ENCODE measurements at regions not wholly inside any gene's neighbourhood (a gene's known extent, or its start where the extent isn't known, plus 50 kb on each side); places are given as distances from the start of the nearest gene placed in this dataset.

DNA sequence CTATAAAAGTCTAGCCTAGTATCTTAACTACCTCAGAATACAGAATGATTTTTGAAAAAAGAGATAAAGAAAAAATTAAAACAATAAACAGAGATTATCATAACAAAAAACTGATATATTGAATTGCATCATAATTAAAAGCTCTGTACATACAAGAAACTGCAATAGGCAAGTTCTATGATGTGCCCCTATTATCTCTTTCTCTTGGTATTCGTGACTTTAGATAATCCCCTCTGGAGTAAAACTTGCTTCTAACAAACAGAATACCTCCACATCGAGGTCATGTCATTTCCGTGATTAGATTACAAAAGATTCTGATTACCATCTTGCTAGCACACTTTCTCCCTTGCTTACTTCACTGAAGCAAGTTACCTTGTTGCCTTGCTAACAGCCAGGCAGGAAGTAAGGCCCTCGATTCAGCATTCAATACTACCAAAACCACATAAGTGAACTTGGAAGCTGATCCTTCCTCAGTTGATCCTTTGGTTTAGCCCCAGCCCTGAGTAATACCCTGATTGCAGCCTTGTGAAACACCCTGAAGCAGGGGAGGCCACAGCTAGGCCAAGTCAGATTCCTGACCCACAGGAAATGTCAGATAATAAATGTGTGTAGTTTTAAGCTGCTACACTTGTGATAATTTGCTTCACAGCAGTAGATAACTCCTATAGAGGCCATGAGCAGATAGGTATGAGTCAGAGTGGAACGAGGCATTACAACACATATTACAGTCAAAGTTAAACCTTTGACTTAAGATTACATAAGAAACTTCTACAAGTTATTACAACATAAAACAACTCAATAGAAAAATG lies 53.7 kb upstream of the TMX4 start:
- DNase-seq, result no peak

DNA sequence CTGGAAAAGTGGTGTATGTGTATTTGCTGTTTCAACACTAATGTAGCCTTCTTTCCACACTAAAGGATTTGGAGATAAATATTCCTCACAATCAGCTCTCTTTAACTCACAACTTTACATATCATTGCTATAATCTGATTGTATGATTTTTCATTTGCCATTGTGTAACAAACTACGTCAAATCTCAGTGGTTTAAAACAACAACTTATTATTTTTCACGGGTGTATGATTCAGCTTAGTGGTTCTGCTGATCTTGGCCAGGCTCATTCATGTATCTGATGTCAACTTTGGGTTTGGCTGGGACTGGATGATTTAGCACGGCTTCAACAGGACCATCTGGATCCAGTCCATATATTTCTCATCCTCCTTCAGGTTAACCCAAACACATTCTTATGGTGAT lies 55.4 kb upstream of the TMX4 start:
- Histone ChIP-seq H3K9ac (no peak overlapping the region), H3K79me2 (ENCODE audit: insufficient read depth) (no peaks in the 10 kb centered on the region), H4K20me1 (ENCODE audit: insufficient read depth) (no peaks in the 10 kb centered on the region), H3K36me3 (replicated peaks in 1 of 2; ENCODE audit: control insufficient read depth in 1 of 2, insufficient read depth in 2 of 2, low read length in 1 of 2) (no peaks in the 10 kb centered on the region), H3K9me2 (no peaks in the 10 kb centered on the region), H3F3A (replicated peaks; ENCODE audit: insufficient read depth) (peaks cover 11% of the 10 kb centered on the region), H2AFZ (ENCODE audit: low read depth) (no peak overlapping the region), H3K4me1 (ENCODE audit: control insufficient read depth in 1 of 2, insufficient read depth in 2 of 2, low read depth in 1 of 2, low read length in 1 of 2) (peaks cover 0 to 6% of the 10 kb centered on the region in 2 experiments; a peak in 3 of 4 replicates), H3K4me3 (ENCODE audit: low read depth in 2 of 2, low read length in 1 of 2) (no peak overlapping the region), H3K27ac (ENCODE audit: low read depth in 2 of 2, low read length in 1 of 2) (no peak overlapping the region), H3K27me3 (ENCODE audit: insufficient read depth) (no peaks in the 10 kb centered on the region), H3K9me3 (no peaks in the 10 kb centered on the region), H3K4me2 (no peak overlapping the region)
- DNase-seq, result no peak
- TF ChIP-seq, protein P1, sequence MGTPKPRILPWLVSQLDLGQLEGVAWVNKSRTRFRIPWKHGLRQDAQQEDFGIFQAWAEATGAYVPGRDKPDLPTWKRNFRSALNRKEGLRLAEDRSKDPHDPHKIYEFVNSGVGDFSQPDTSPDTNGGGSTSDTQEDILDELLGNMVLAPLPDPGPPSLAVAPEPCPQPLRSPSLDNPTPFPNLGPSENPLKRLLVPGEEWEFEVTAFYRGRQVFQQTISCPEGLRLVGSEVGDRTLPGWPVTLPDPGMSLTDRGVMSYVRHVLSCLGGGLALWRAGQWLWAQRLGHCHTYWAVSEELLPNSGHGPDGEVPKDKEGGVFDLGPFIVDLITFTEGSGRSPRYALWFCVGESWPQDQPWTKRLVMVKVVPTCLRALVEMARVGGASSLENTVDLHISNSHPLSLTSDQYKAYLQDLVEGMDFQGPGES (IDR thresholded peaks at IDR 0.05; ENCODE audit: low read depth, low read length), result no peak
- TF ChIP-seq FOSL2 (IDR thresholded peaks at IDR 0.05; ENCODE audit: borderline replicate concordance, low read depth) (no peak), TAF1 (IDR thresholded peaks at IDR 0.05; ENCODE audit: borderline replicate concordance, low read depth, low read length) (no peak), CHD2 (IDR thresholded peaks at IDR 0.05; ENCODE audit: low read length, partially characterized antibody) (no peak)
- TF ChIP-seq, protein P2, sequence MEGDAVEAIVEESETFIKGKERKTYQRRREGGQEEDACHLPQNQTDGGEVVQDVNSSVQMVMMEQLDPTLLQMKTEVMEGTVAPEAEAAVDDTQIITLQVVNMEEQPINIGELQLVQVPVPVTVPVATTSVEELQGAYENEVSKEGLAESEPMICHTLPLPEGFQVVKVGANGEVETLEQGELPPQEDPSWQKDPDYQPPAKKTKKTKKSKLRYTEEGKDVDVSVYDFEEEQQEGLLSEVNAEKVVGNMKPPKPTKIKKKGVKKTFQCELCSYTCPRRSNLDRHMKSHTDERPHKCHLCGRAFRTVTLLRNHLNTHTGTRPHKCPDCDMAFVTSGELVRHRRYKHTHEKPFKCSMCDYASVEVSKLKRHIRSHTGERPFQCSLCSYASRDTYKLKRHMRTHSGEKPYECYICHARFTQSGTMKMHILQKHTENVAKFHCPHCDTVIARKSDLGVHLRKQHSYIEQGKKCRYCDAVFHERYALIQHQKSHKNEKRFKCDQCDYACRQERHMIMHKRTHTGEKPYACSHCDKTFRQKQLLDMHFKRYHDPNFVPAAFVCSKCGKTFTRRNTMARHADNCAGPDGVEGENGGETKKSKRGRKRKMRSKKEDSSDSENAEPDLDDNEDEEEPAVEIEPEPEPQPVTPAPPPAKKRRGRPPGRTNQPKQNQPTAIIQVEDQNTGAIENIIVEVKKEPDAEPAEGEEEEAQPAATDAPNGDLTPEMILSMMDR (IDR thresholded peaks at IDR 0.05), result no peak
- 88% methylated on average over 3 of the region's 3 CpGs for WGBS (ENCODE audit: low lambda C conversion rate)
- ChIA-PET CTCF (interaction anchor here (0.7 to 1.6 kb wide), 5 partner anchors 8 to 647 kb away, joined by 3 to 5 read pairs (median 4); no protein-coding TSS in a partner anchor), POLR2A (no interaction called here)

More for the DNA sequence above, 53.7 kb upstream of the TMX4 start:
- TF ChIP-seq FOSL2 (IDR thresholded peaks at IDR 0.05; ENCODE audit: borderline replicate concordance, low read depth) (peak; percentile 39; the same call in 1 of the 2 replicates), TCF12 (IDR thresholded peaks at IDR 0.05) (peak; percentile 14; the same call in 1 of the 2 replicates)
- TF ChIP-seq, protein P3, sequence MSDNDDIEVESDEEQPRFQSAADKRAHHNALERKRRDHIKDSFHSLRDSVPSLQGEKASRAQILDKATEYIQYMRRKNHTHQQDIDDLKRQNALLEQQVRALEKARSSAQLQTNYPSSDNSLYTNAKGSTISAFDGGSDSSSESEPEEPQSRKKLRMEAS (IDR thresholded peaks at IDR 0.05; ENCODE audit: low read depth), result no peak
- H3K79me2 ChIP-seq (ENCODE audit: insufficient read depth), result no peaks in the 10 kb centered on the region
- no peaks in the 10 kb centered on the region for H4K20me1 ChIP-seq (ENCODE audit: insufficient read depth)
- no peak overlapping the region for H3K4me3 ChIP-seq (ENCODE audit: low read depth in 2 of 2, low read length in 1 of 2)
- no peak overlapping the region for H3K9ac ChIP-seq
- H2AFZ ChIP-seq (ENCODE audit: low read depth), result peak overlapping the region; percentile 64
- H3K9me2 ChIP-seq, result no peaks in the 10 kb centered on the region
- H3F3A ChIP-seq (replicated peaks; ENCODE audit: insufficient read depth), result peaks cover 5% of the 10 kb centered on the region
- WGBS (ENCODE audit: low lambda C conversion rate), result 22% methylated on average over 5 of the region's 5 CpGs
- H3K27ac ChIP-seq (ENCODE audit: low read depth in 2 of 2, low read length in 1 of 2), result peak overlapping the region; percentile 50; a peak in 3 of 4 replicates
- no peaks in the 10 kb centered on the region for H3K36me3 ChIP-seq (replicated peaks in 1 of 2; ENCODE audit: control insufficient read depth in 1 of 2, insufficient read depth in 2 of 2, low read length in 1 of 2)
- H3K4me2 ChIP-seq, result no peak overlapping the region
- CTCF ChIA-PET, result interaction anchor here (0.8 to 2.4 kb wide), 8 partner anchors 9 to 317 kb away, joined by 3 to 8 read pairs (median 3); no protein-coding TSS in a partner anchor
- H3K27me3 ChIP-seq (ENCODE audit: insufficient read depth), result no peaks in the 10 kb centered on the region
- H3K4me1 ChIP-seq (ENCODE audit: control insufficient read depth in 1 of 2, insufficient read depth in 2 of 2, low read depth in 1 of 2, low read length in 1 of 2), result peaks cover 0 to 3% of the 10 kb centered on the region in 2 experiments; a peak in 3 of 4 replicates
- no peaks in the 10 kb centered on the region for H3K9me3 ChIP-seq
- POLR2A ChIA-PET, result no interaction called here

Data from SK-N-SH (cell line).